GM23338 (cell line): ENCODE measurements at regions not wholly inside any gene's neighbourhood (a gene's known extent, or its start where the extent isn't known, plus 50 kb on each side); places are given as distances from the start of the nearest gene placed in this dataset.

Experiments
- ATAC-seq: fragments of 200-7000 bp; cut with Tn5 transposase; 3 replicates; pipeline ENCODE4 v1.9.1; 2020
- DNase-seq: peaks from one replicate; pipeline ENCODE4 v3.0.0-alpha.2; 2015; ENCODE audit warnings: low spot score
- H2AFZ ChIP-seq: fragments of 200-600 bp; sonication (generic); 2 replicates; pipeline ENCODE4 v1.8.0; 2016; ENCODE audit warnings: antibody characterized with exemption, mild to moderate bottlenecking, moderate library complexity
- H3F3A ChIP-seq: fragments of 200-600 bp; sonication (generic); replicated peaks from 2 replicates; pipeline ENCODE4 v1.8.0; 2017; ENCODE audit warnings: antibody characterized with exemption, mixed run types, low read depth
- H3K27ac ChIP-seq: fragments of 200-600 bp; sonication (generic); 2 replicates; pipeline ENCODE4 v1.6.1; 2016; ENCODE audit warnings: low read depth
- H3K27me3 ChIP-seq: fragments of 200-600 bp; sonication (generic); 2 replicates; pipeline ENCODE4 v1.8.0; 2016; ENCODE audit warnings: mild to moderate bottlenecking, mixed run types, moderate library complexity; ENCODE audit not compliant: insufficient read depth
- H3K36me3 ChIP-seq: fragments of 200-600 bp; sonication (generic); 2 replicates; pipeline ENCODE4 v1.8.0; 2016; ENCODE audit warnings: mild to moderate bottlenecking; ENCODE audit not compliant: insufficient read depth
- H3K4me1 ChIP-seq: fragments of 200-600 bp; sonication (generic); 2 replicates; pipeline ENCODE4 v1.8.0; 2016; ENCODE audit warnings: mild to moderate bottlenecking, moderate library complexity; ENCODE audit not compliant: insufficient read depth
- H3K4me2 ChIP-seq: fragments of 200-600 bp; sonication (generic); 2 replicates; pipeline ENCODE4 v1.7.1; 2017; ENCODE audit warnings: mixed run types
- H3K4me3 ChIP-seq: fragments of 200-600 bp; sonication (generic); 2 replicates; pipeline ENCODE4 v1.6.1; 2016; ENCODE audit warnings: mixed run types
- H3K79me2 ChIP-seq: fragments of 200-600 bp; sonication (generic); replicated peaks from 2 replicates; pipeline ENCODE4 v1.8.0; 2017; ENCODE audit warnings: mild to moderate bottlenecking; ENCODE audit not compliant: insufficient read depth
- H3K9me2 ChIP-seq: fragments of 200-600 bp; sonication (generic); 2 replicates; pipeline ENCODE4 v1.8.0; 2017; ENCODE audit not compliant: insufficient read depth
- H4K20me1 ChIP-seq: fragments of 200-600 bp; sonication (generic); replicated peaks from 2 replicates; pipeline ENCODE4 v1.8.0; 2017; ENCODE audit warnings: mild to moderate bottlenecking; ENCODE audit not compliant: insufficient read depth
- H3K27ac Mint-ChIP-seq: 2 replicates; pipeline ENCODE4 v1.8.0; 2020; ENCODE audit warnings: inconsistent platforms, mild to moderate bottlenecking, moderate library complexity, mixed read lengths
- H3K27me3 Mint-ChIP-seq: 3 replicates; pipeline ENCODE4 v1.8.0; 2022; ENCODE audit warnings: low read depth, mild to moderate bottlenecking, moderate library complexity, mixed read lengths, inconsistent platforms; ENCODE audit not compliant: insufficient read depth, poor library complexity
- H3K36me3 Mint-ChIP-seq: 3 replicates; pipeline ENCODE4 v1.8.0; 2021; ENCODE audit warnings: low read depth, mild to moderate bottlenecking, inconsistent platforms, moderate library complexity, mixed read lengths
- H3K4me1 Mint-ChIP-seq: 3 replicates; pipeline ENCODE4 v1.8.0; 2020; ENCODE audit warnings: mild to moderate bottlenecking, inconsistent platforms, mixed read lengths
- H3K4me3 Mint-ChIP-seq: 3 replicates; pipeline ENCODE4 v1.8.0; 2021; ENCODE audit warnings: moderate library complexity, mild to moderate bottlenecking, inconsistent platforms, mixed read lengths
- H3K9me3 Mint-ChIP-seq: 3 replicates; pipeline ENCODE4 v1.8.0; 2020; ENCODE audit warnings: moderate library complexity, mild to moderate bottlenecking, inconsistent platforms, mixed read lengths
- CREB1 ChIP-seq: fragments of 250-450 bp; sonication (Bioruptor Pico); IDR thresholded peaks from 2 replicates; pipeline ENCODE4 v1.5.0; 2020; ENCODE audit warnings: low read depth, mild to moderate bottlenecking, moderate library complexity
- EZH2 ChIP-seq: fragments of 200-600 bp; sonication (generic); IDR thresholded peaks from one replicate; pipeline ENCODE4 v1.8.0; 2017; ENCODE audit warnings: antibody characterized with exemption, mild to moderate bottlenecking, low read depth; ENCODE audit not compliant: unreplicated experiment
- EZH2phosphoT487 ChIP-seq: fragments of 200-600 bp; sonication (generic); IDR thresholded peaks from one replicate; pipeline ENCODE4 v1.8.1; 2018; ENCODE audit warnings: antibody characterized with exemption; ENCODE audit not compliant: unreplicated experiment
- JUNB ChIP-seq: IDR thresholded peaks from one replicate; pipeline ENCODE4 v1.6.1; 2016; ENCODE audit warnings: antibody characterized with exemption; ENCODE audit not compliant: unreplicated experiment
- NANOG ChIP-seq: IDR thresholded peaks from 2 replicates; pipeline ENCODE4 v1.6.1; 2016; ENCODE audit warnings: antibody characterized with exemption, borderline replicate concordance
- POLR2AphosphoS5 ChIP-seq: IDR thresholded peaks from 2 replicates; pipeline ENCODE4 v1.6.1; 2016; ENCODE audit warnings: antibody characterized with exemption, low read depth
- STAT1 ChIP-seq: IDR thresholded peaks from one replicate; pipeline ENCODE4 v1.6.1; 2016; ENCODE audit warnings: antibody characterized with exemption; ENCODE audit not compliant: unreplicated experiment
- ZNF114 ChIP-seq: fragments of 250-450 bp; sonication (Bioruptor Pico); IDR thresholded peaks from 2 replicates; pipeline ENCODE4 v1.5.0; 2020; ENCODE audit warnings: mild to moderate bottlenecking, moderate library complexity
- ZNF331 ChIP-seq: fragments of 250-450 bp; sonication (Bioruptor Pico); IDR thresholded peaks from 2 replicates; pipeline ENCODE4 v1.5.0; 2020; ENCODE audit warnings: low read depth, mild to moderate bottlenecking, moderate library complexity
- TF ChIP-seq, protein P1 (sequence below): IDR thresholded peaks from 2 replicates; pipeline ENCODE4 v1.6.1; 2016; ENCODE audit warnings: antibody characterized with exemption
- TF ChIP-seq, protein P2 (sequence below), 2 experiments: fragments of 200-600 bp in 1 of 2; sonication (generic) in 1 of 2; conservative IDR thresholded peaks; 2 replicates each; pipeline versions ENCODE4 v1.5.1 to v1.6.1; 2016 to 2017; ENCODE audit warnings: antibody characterized with exemption in 2 of 2, low read depth in 2 of 2, mild to moderate bottlenecking in 2 of 2, moderate library complexity in 1 of 2
- TF ChIP-seq, protein P3 (sequence below): IDR thresholded peaks from one replicate; pipeline ENCODE4 v1.6.1; 2018; ENCODE audit warnings: antibody characterized with exemption; ENCODE audit not compliant: unreplicated experiment

DNA sequence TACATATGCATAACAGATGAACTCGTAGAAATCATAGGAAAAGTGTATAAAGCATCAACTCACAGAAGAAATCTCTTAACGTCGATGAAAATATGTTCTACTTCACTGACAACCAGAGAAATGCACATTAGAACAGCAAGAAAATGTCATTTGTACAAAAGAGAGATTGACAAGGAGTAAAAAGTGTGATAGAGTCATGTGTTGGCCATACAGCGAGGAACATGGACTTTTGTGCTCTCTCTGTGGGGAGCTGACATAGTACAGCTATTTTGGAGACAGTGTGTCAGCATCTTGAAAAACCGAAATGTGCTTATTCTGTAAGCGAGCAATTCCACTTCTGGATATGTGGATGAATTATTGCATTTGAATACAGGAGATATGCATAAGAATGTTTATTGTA lies 477.9 kb downstream of the ICE1 start:
- no peak overlapping the region for H3K4me2 ChIP-seq
- no peak overlapping the region for H3K27ac ChIP-seq
- H3F3A ChIP-seq: no peaks in the 10 kb centered on the region
- ATAC-seq (no peak), DNase-seq (no peak)
- no peak for TF ChIP-seq CREB1 (CRISPR knock-in tag)
- no peak for TF ChIP-seq STAT1
- TF ChIP-seq, protein P1, sequence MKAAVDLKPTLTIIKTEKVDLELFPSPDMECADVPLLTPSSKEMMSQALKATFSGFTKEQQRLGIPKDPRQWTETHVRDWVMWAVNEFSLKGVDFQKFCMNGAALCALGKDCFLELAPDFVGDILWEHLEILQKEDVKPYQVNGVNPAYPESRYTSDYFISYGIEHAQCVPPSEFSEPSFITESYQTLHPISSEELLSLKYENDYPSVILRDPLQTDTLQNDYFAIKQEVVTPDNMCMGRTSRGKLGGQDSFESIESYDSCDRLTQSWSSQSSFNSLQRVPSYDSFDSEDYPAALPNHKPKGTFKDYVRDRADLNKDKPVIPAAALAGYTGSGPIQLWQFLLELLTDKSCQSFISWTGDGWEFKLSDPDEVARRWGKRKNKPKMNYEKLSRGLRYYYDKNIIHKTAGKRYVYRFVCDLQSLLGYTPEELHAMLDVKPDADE: no peak
- TF ChIP-seq, protein P2, sequence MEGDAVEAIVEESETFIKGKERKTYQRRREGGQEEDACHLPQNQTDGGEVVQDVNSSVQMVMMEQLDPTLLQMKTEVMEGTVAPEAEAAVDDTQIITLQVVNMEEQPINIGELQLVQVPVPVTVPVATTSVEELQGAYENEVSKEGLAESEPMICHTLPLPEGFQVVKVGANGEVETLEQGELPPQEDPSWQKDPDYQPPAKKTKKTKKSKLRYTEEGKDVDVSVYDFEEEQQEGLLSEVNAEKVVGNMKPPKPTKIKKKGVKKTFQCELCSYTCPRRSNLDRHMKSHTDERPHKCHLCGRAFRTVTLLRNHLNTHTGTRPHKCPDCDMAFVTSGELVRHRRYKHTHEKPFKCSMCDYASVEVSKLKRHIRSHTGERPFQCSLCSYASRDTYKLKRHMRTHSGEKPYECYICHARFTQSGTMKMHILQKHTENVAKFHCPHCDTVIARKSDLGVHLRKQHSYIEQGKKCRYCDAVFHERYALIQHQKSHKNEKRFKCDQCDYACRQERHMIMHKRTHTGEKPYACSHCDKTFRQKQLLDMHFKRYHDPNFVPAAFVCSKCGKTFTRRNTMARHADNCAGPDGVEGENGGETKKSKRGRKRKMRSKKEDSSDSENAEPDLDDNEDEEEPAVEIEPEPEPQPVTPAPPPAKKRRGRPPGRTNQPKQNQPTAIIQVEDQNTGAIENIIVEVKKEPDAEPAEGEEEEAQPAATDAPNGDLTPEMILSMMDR (conservative IDR thresholded peaks at IDR 0.05; ENCODE audit: low read depth in 2 of 2): no peak
- TF ChIP-seq POLR2AphosphoS5: no peak
- TF ChIP-seq EZH2phosphoT487: no peak
- no peak for TF ChIP-seq NANOG
- TF ChIP-seq ZNF114 (CRISPR knock-in tag): no peak
- TF ChIP-seq, protein P3, sequence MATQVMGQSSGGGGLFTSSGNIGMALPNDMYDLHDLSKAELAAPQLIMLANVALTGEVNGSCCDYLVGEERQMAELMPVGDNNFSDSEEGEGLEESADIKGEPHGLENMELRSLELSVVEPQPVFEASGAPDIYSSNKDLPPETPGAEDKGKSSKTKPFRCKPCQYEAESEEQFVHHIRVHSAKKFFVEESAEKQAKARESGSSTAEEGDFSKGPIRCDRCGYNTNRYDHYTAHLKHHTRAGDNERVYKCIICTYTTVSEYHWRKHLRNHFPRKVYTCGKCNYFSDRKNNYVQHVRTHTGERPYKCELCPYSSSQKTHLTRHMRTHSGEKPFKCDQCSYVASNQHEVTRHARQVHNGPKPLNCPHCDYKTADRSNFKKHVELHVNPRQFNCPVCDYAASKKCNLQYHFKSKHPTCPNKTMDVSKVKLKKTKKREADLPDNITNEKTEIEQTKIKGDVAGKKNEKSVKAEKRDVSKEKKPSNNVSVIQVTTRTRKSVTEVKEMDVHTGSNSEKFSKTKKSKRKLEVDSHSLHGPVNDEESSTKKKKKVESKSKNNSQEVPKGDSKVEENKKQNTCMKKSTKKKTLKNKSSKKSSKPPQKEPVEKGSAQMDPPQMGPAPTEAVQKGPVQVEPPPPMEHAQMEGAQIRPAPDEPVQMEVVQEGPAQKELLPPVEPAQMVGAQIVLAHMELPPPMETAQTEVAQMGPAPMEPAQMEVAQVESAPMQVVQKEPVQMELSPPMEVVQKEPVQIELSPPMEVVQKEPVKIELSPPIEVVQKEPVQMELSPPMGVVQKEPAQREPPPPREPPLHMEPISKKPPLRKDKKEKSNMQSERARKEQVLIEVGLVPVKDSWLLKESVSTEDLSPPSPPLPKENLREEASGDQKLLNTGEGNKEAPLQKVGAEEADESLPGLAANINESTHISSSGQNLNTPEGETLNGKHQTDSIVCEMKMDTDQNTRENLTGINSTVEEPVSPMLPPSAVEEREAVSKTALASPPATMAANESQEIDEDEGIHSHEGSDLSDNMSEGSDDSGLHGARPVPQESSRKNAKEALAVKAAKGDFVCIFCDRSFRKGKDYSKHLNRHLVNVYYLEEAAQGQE: no peak
- no peak for TF ChIP-seq EZH2
- no peak for TF ChIP-seq ZNF331 (CRISPR knock-in tag)
- no peak for TF ChIP-seq JUNB
- H3K36me3 ChIP-seq: no peaks in the 10 kb centered on the region
- H3K4me3 ChIP-seq: no peak overlapping the region
- H2AFZ ChIP-seq: no peak overlapping the region
- no peaks in the 10 kb centered on the region for H3K9me2 ChIP-seq
- Mint-ChIP-seq H3K27ac (no peak overlapping the region), H3K36me3 (no peaks in the 10 kb centered on the region), H3K4me3 (no peak overlapping the region), H3K27me3 (no peaks in the 10 kb centered on the region), H3K9me3 (peaks cover 4% of the 10 kb centered on the region; the same call in 1 of the 3 replicates), H3K4me1 (peaks cover 16% of the 10 kb centered on the region)
- H3K27me3 ChIP-seq: no peaks in the 10 kb centered on the region
- H4K20me1 ChIP-seq: no peaks in the 10 kb centered on the region
- H3K4me1 ChIP-seq: peaks cover 1% of the 10 kb centered on the region
- H3K79me2 ChIP-seq: no peaks in the 10 kb centered on the region
